ENCODE measurements at regions not wholly inside any gene's neighbourhood (a gene's known extent, or its start where the extent isn't known, plus 50 kb on each side); places are given as distances from the start of the nearest gene placed in this dataset.

DNA sequence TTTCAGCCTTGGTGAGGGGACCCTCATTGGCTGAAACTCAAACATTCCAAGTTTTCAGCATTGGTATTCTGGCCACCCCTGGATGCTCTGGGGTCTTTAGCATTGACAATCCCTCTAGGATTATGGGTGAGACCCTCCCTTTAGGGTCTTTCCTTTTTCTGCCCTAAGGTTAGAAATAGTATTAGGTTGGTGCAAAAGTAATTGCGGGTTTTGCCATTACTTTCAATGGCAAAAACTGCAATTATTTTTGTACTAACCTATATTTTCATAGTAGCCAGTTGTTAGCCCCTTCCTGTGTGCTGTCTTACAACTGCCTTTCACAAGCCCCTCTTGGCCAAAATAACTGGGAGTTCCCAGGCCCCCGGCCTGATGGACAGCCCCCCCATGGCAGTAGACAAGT lies 648.4 kb downstream of the PTPRU start:
- TF ChIP-seq, protein P1, sequence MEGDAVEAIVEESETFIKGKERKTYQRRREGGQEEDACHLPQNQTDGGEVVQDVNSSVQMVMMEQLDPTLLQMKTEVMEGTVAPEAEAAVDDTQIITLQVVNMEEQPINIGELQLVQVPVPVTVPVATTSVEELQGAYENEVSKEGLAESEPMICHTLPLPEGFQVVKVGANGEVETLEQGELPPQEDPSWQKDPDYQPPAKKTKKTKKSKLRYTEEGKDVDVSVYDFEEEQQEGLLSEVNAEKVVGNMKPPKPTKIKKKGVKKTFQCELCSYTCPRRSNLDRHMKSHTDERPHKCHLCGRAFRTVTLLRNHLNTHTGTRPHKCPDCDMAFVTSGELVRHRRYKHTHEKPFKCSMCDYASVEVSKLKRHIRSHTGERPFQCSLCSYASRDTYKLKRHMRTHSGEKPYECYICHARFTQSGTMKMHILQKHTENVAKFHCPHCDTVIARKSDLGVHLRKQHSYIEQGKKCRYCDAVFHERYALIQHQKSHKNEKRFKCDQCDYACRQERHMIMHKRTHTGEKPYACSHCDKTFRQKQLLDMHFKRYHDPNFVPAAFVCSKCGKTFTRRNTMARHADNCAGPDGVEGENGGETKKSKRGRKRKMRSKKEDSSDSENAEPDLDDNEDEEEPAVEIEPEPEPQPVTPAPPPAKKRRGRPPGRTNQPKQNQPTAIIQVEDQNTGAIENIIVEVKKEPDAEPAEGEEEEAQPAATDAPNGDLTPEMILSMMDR (IDR thresholded peaks at IDR 0.05; ENCODE audit: insufficient read depth, missing control alignments): no peak
- FAIRE-seq: no peak

DNA sequence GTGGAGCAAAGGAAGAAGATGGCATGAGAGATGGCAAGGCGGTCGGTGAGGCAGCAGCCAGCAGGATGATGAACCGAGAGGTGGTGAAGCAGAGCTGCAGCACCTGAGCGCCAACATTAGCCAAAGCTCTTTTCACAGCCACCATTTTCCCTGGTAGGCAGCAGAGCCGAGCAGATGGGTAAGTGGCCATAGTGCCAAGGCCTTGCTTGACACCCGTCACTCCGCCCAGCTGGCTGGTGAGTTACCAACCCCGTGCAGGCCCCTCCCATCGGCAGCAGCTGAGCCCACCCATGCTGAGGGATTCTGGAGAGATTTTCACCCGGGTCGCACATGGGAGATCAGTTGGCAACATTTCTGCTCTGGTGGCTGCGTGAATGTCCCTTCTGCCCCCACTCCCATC lies 647.7 kb downstream of the PTPRU start:
- TF ChIP-seq, protein P1 (IDR thresholded peaks at IDR 0.05; ENCODE audit: insufficient read depth, missing control alignments): no peak
- DNase-seq (ENCODE audit: insufficient read length, low spot score) (no peak), FAIRE-seq (no peak)

More for the DNA sequence above, 648.4 kb downstream of the PTPRU start:
- DNase-seq (ENCODE audit: insufficient read length, low spot score): no peak

GRCh38 chr1:29883411-29883832 lies 647.1 kb downstream of the PTPRU start:
- DNase-seq (ENCODE audit: insufficient read length, low spot score) (no peak), FAIRE-seq (no peak)
- TF ChIP-seq, protein P1 (IDR thresholded peaks at IDR 0.05; ENCODE audit: insufficient read depth, missing control alignments): no peak

DNA sequence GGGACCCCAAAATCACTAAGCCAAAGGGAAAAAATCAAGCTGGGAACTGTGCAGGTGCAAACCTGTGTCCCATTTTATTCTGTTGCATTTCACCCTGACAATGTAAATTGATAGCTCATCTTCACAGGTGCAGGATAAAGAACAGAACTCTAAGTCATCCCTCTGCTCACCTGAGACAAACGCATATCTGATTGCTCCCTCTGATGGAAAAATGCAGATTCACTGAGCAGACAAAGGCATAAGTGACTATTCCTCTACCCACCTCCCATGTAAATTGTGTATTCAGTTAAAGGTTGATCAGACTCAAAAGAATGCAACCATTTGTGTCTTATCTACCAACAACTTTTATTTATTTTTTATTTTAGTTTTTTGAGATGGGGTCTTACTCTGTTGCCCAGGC lies 644.2 kb downstream of the PTPRU start:
- TF ChIP-seq, protein P1 (IDR thresholded peaks at IDR 0.05; ENCODE audit: insufficient read depth, missing control alignments): no peak
- DNase-seq (ENCODE audit: insufficient read length, low spot score): no peak

GRCh38 chr1:29879217-29879616 lies 642.9 kb downstream of the PTPRU start:
- no peak for FAIRE-seq
- TF ChIP-seq, protein P1 (IDR thresholded peaks at IDR 0.05; ENCODE audit: insufficient read depth, missing control alignments): no peak
- no peak for DNase-seq (ENCODE audit: insufficient read length, low spot score)

More for the DNA sequence above, 644.2 kb downstream of the PTPRU start:
- no peak for FAIRE-seq

DNA sequence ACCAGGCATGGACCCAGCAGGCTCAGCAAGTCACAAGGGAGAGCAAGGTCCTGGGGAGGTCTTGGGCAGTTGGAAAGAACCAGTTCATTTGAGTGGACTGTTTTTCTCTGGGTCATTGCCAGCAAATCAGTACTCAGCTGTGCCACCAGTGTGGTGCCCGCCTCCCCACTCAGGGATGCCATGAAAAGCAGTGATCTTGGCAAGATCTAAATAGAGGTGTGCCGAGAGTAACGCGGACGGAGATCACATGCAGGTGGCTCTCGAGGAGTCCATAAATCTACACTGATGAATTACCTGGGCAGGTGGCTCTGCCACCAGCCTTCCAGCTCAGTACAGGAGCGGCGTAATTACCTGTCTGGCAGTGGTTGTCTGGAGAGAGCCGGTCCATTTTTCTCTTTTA lies 642.2 kb downstream of the PTPRU start:
- FAIRE-seq (no peak), DNase-seq (ENCODE audit: insufficient read length, low spot score) (no peak)
- TF ChIP-seq, protein P1 (IDR thresholded peaks at IDR 0.05; ENCODE audit: insufficient read depth, missing control alignments): no peak

- TF ChIP-seq, protein P1 (IDR thresholded peaks at IDR 0.05; ENCODE audit: insufficient read depth, missing control alignments): no peak
- FAIRE-seq (no peak), DNase-seq (ENCODE audit: insufficient read length, low spot score) (no peak)
Measured at GRCh38 chr1:29876902-29877301, 640.6 kb downstream of the PTPRU start.

All from D721Med (cell line).